ENCODE measurements at regions not wholly inside any gene's neighbourhood (a gene's known extent, or its start where the extent isn't known, plus 50 kb on each side); places are given as distances from the start of the nearest gene placed in this dataset.

DNA sequence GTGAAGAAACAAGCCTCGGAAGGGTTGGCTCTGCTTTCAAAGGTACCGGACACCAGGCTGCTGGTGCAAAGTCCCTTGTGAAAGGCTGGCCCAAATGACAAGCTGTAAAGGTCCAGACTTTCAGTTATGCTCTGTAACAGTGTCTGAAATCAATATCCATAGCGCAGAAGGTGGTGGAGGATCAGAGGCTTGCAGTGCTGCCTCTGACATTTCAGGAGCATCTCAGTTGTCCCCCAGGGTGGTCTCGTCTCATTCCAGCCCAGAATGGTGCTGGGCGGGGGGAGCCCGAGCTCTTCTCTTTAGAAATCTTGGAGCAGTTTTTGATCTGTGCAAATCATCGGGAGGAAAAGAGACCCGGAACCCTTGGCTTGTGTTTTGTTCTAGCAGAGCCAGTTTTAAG lies 402.3 kb upstream of the RGMA start:
- no peak for TF ChIP-seq GATA2 (IDR thresholded peaks at IDR 0.05; ENCODE audit: low read depth, low read length)
- no peak for TF ChIP-seq GATA3 (IDR thresholded peaks at IDR 0.05; ENCODE audit: low read depth, low read length)

Data from SH-SY5Y (cell line).